ENCODE measurements at regions not wholly inside any gene's neighbourhood (a gene's known extent, or its start where the extent isn't known, plus 50 kb on each side); places are given as distances from the start of the nearest gene placed in this dataset.

GRCh38 chr13:111975539-111976473 is 91.1 kb upstream of the SOX1 start:
- Histone ChIP-seq H3K36me3 (ENCODE audit: low read depth) (no peaks in the 10 kb centered on the region), H3K4me3 (no peak overlapping the region), H3K9me3 (peaks cover 2% of the 10 kb centered on the region), H3K4me1 (ENCODE audit: low read depth) (no peaks in the 10 kb centered on the region)
- intact Hi-C loops (cut with DNase I, micrococcal nuclease), result no loop called here
- no peak for TF ChIP-seq CTCF (IDR thresholded peaks at IDR 0.05)
- no peak for DNase-seq
- ATAC-seq, result no peak

DNA sequence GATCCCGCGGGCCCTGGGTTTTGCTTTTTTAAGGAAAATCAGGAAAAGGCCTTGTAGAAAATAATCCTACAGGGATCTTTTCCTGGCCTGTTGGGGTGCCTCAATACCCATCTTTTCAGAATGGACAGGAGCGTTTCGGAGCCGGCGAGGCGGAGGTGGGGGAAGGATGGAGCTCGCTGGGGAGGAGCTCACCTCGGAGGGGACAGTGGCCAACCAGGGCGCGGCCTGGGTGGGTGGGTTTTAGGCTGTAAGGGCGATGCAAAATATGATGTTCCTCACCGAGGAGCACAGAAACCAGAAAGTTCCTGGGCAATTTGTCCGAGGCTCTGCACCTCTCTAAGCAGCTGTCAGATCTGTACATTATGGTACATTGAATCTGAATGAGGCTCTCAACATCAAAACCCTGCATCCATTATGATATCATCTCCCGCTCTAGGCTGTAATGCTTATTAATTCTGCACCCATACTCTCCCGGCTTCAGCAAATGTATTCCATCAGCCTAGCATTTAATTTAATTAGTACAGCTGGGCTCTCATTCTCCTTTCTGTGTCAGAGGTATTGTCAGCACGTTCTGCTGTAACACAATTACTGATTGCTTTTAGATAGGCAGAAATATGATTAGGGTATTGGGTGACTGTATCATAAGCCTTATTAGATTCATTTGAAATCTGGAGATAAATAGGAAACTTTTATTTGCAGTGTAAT is 90.3 kb upstream of the SOX1 start:
- H3K4me1 ChIP-seq (ENCODE audit: low read depth), result no peaks in the 10 kb centered on the region
- peaks cover 2% of the 10 kb centered on the region for H3K9me3 ChIP-seq
- intact Hi-C loops (cut with DNase I, micrococcal nuclease), result no loop called here
- no peak overlapping the region for H3K4me3 ChIP-seq
- no peak for TF ChIP-seq CTCF (IDR thresholded peaks at IDR 0.05)
- H3K36me3 ChIP-seq (ENCODE audit: low read depth), result no peaks in the 10 kb centered on the region
- ATAC-seq (no peak), DNase-seq (no peak)

GRCh38 chr13:111977179-111977506 is 89.8 kb upstream of the SOX1 start:
- ATAC-seq (no peak), DNase-seq (no peak)
- Histone ChIP-seq H3K4me1 (ENCODE audit: low read depth) (no peaks in the 10 kb centered on the region), H3K4me3 (no peak overlapping the region), H3K36me3 (ENCODE audit: low read depth) (no peaks in the 10 kb centered on the region), H3K9me3 (peaks cover 2% of the 10 kb centered on the region)
- no peak for TF ChIP-seq CTCF (IDR thresholded peaks at IDR 0.05)
- intact Hi-C loops (cut with DNase I, micrococcal nuclease), result no loop called here

DNA sequence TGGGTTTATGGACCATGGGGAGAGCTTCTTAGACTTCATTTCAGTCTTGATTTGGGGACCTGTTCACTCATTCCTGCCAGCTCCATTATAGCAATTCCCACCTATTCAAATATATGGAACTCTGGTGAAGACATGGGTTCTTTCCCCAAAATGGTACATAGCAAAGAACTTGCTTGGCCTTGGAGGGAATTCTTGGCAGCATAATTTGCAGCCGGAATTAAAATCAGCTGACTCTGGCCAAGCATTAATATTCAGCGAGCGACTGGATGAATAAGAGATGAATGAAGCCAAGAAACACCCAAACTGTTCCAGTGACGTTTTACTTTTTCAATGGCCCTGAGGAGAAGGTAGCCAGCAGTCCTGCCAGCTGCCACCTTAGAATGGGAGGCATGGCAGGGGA is 88.4 kb upstream of the SOX1 start:
- ATAC-seq (no peak), DNase-seq (no peak)
- Histone ChIP-seq H3K4me1 (ENCODE audit: low read depth) (no peaks in the 10 kb centered on the region), H3K9me3 (peaks cover 2% of the 10 kb centered on the region), H3K36me3 (ENCODE audit: low read depth) (no peaks in the 10 kb centered on the region), H3K4me3 (no peak overlapping the region)
- intact Hi-C loops (cut with DNase I, micrococcal nuclease), result no loop called here
- no peak for TF ChIP-seq CTCF (IDR thresholded peaks at IDR 0.05)

DNA sequence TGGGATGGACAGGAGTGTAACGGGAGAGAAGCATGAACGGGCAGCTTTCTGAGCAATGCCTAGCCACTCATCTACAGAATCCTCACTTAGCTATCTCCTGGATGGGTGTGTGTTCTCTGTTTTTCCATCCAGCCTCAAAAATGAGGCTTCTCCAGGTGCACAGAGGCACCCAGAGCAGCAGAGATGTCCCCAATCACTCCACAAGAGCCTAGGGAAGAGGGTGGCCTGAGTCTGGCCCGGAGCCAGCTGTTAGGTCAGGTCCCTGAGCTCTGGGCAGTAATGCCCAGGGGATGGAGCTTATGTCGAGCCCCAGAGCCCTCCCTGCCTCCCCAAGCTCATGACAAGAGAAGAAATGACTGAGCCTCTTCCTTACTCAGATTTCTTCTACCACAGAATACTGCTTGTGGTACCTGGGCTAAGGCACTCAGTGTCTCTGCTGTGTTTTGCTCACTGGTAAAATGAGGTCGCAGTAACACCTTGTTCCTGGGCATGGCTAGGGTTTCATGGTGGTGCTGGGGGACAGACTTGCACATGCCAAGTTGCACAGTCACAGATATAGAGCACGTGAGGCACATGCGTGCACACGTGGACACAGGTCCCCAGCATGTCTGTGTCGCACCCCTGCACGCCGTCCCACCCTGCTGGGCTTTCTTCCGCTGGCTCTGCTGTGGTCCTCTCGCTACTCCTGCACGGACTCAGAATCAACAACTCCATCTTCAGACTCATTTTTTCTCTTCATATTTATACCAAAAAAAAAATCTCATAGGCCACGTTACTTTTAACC is 86.6 kb upstream of the SOX1 start:
- intact Hi-C loops (cut with DNase I, micrococcal nuclease), result no loop called here
- Histone ChIP-seq H3K9me3 (peaks cover 2% of the 10 kb centered on the region), H3K36me3 (ENCODE audit: low read depth) (no peaks in the 10 kb centered on the region), H3K4me3 (no peak overlapping the region), H3K4me1 (ENCODE audit: low read depth) (no peaks in the 10 kb centered on the region)
- DNase-seq (no peak), ATAC-seq (no peak)
- no peak for TF ChIP-seq CTCF (IDR thresholded peaks at IDR 0.05)
